SJCRH30 (cell line): ENCODE measurements at regions not wholly inside any gene's neighbourhood (a gene's known extent, or its start where the extent isn't known, plus 50 kb on each side); places are given as distances from the start of the nearest gene placed in this dataset.

Experiments used
- DNase-seq, 2 experiments: peaks; one replicate each; pipeline ENCODE4 v3.0.0-alpha.2; 2015 to 2020
- H3K27ac ChIP-seq: fragments of 250-450 bp; sonication (Bioruptor Pico); 2 replicates; pipeline ENCODE4 v1.5.1; 2020; ENCODE audit warnings: mild to moderate bottlenecking, moderate library complexity
- H3K27me3 ChIP-seq: fragments of 250-450 bp; sonication (Bioruptor Pico); 2 replicates; pipeline ENCODE4 v1.5.1; 2020; ENCODE audit warnings: mild to moderate bottlenecking, moderate library complexity
- H3K36me3 ChIP-seq: fragments of 250-450 bp; sonication (Bioruptor Pico); 2 replicates; pipeline ENCODE4 v1.5.1; 2020; ENCODE audit warnings: mild to moderate bottlenecking, moderate library complexity
- H3K4me1 ChIP-seq: fragments of 250-450 bp; sonication (Bioruptor Pico); 2 replicates; pipeline ENCODE4 v1.5.1; 2020; ENCODE audit warnings: mild to moderate bottlenecking, moderate library complexity
- H3K4me3 ChIP-seq: fragments of 250-450 bp; sonication (Bioruptor Pico); 2 replicates; pipeline ENCODE4 v1.5.1; 2020; ENCODE audit warnings: mild to moderate bottlenecking, moderate library complexity
- H3K9me3 ChIP-seq: fragments of 250-450 bp; sonication (Bioruptor Pico); replicated peaks from 2 replicates; pipeline ENCODE4 v1.5.1; 2020; ENCODE audit warnings: mild to moderate bottlenecking, moderate library complexity

GRCh38 chr14:85963486-85963885, 433.5 kb downstream of the FLRT2 start:
- no peaks in the 10 kb centered on the region for H3K9me3 ChIP-seq
- H3K27ac ChIP-seq = no peak overlapping the region
- H3K4me3 ChIP-seq = no peak overlapping the region
- H3K4me1 ChIP-seq = no peaks in the 10 kb centered on the region
- no peaks in the 10 kb centered on the region for H3K27me3 ChIP-seq
- no peak for DNase-seq
- H3K36me3 ChIP-seq = no peaks in the 10 kb centered on the region

GRCh38 chr14:85960756-85961155, 430.8 kb downstream of the FLRT2 start:
- no peaks in the 10 kb centered on the region for H3K4me1 ChIP-seq
- DNase-seq = peak in 1 of 2 experiments; percentile 1
- no peak overlapping the region for H3K27ac ChIP-seq
- no peaks in the 10 kb centered on the region for H3K9me3 ChIP-seq
- no peaks in the 10 kb centered on the region for H3K27me3 ChIP-seq
- no peaks in the 10 kb centered on the region for H3K36me3 ChIP-seq
- no peak overlapping the region for H3K4me3 ChIP-seq

GRCh38 chr14:85959063-85959462, 429.1 kb downstream of the FLRT2 start:
- no peak overlapping the region for H3K4me3 ChIP-seq

GRCh38 chr14:85958069-85958468, 428.1 kb downstream of the FLRT2 start:
- Histone ChIP-seq H3K36me3 (no peaks in the 10 kb centered on the region), H3K27ac (no peak overlapping the region), H3K27me3 (no peaks in the 10 kb centered on the region), H3K9me3 (no peaks in the 10 kb centered on the region), H3K4me1 (no peaks in the 10 kb centered on the region), H3K4me3 (no peak overlapping the region)
- DNase-seq = no peak

More at GRCh38 chr14:85959063-85959462, 429.1 kb downstream of the FLRT2 start:
- Histone ChIP-seq H3K36me3 (no peaks in the 10 kb centered on the region), H3K27ac (no peak overlapping the region), H3K27me3 (no peaks in the 10 kb centered on the region), H3K9me3 (no peaks in the 10 kb centered on the region), H3K4me1 (no peaks in the 10 kb centered on the region)
- no peak for DNase-seq

- H3K9me3 ChIP-seq = no peaks in the 10 kb centered on the region
- H3K27ac ChIP-seq = no peak overlapping the region
- DNase-seq = no peak
Measured at GRCh38 chr14:85953265-85953664, 423.3 kb downstream of the FLRT2 start.

GRCh38 chr14:85948153-85948552, 418.2 kb downstream of the FLRT2 start:
- Histone ChIP-seq H3K4me1 (no peaks in the 10 kb centered on the region), H3K36me3 (no peaks in the 10 kb centered on the region), H3K9me3 (no peaks in the 10 kb centered on the region), H3K4me3 (no peak overlapping the region), H3K27ac (no peak overlapping the region), H3K27me3 (no peaks in the 10 kb centered on the region)
- no peak for DNase-seq

More at GRCh38 chr14:85953265-85953664, 423.3 kb downstream of the FLRT2 start:
- no peak overlapping the region for H3K4me3 ChIP-seq
- H3K4me1 ChIP-seq = no peaks in the 10 kb centered on the region
- no peaks in the 10 kb centered on the region for H3K27me3 ChIP-seq
- no peaks in the 10 kb centered on the region for H3K36me3 ChIP-seq

- Histone ChIP-seq H3K4me1 (no peaks in the 10 kb centered on the region), H3K27ac (no peak overlapping the region), H3K36me3 (no peaks in the 10 kb centered on the region), H3K4me3 (no peak overlapping the region), H3K9me3 (no peaks in the 10 kb centered on the region), H3K27me3 (no peaks in the 10 kb centered on the region)
- DNase-seq = no peak
Measured at GRCh38 chr14:85947461-85948139, 417.7 kb downstream of the FLRT2 start.

GRCh38 chr14:85943192-85943591, 413.2 kb downstream of the FLRT2 start:
- Histone ChIP-seq H3K4me1 (no peaks in the 10 kb centered on the region), H3K36me3 (no peaks in the 10 kb centered on the region), H3K4me3 (no peak overlapping the region), H3K9me3 (no peaks in the 10 kb centered on the region), H3K27ac (no peak overlapping the region), H3K27me3 (no peaks in the 10 kb centered on the region)
- no peak for DNase-seq

- DNase-seq = no peak
- Histone ChIP-seq H3K4me3 (peak overlapping the region; percentile 62), H3K27me3 (no peaks in the 10 kb centered on the region), H3K36me3 (no peaks in the 10 kb centered on the region), H3K4me1 (no peaks in the 10 kb centered on the region), H3K27ac (peak overlapping the region; percentile 53; the same call in 1 of the 2 replicates), H3K9me3 (no peaks in the 10 kb centered on the region)
Measured at GRCh38 chr14:85934886-85935254, 404.9 kb downstream of the FLRT2 start.

- no peaks in the 10 kb centered on the region for H3K9me3 ChIP-seq
- no peaks in the 10 kb centered on the region for H3K27me3 ChIP-seq
- peak overlapping the region; percentile 53; the same call in 1 of the 2 replicates for H3K27ac ChIP-seq
- H3K4me1 ChIP-seq = no peaks in the 10 kb centered on the region
- peak overlapping the region; percentile 62 for H3K4me3 ChIP-seq
- no peaks in the 10 kb centered on the region for H3K36me3 ChIP-seq
- peak; percentile 49 to 82 for DNase-seq
Measured at GRCh38 chr14:85934123-85934885, 404.4 kb downstream of the FLRT2 start.

- no peaks in the 10 kb centered on the region for H3K27me3 ChIP-seq
- no peak overlapping the region for H3K4me3 ChIP-seq
- H3K4me1 ChIP-seq = no peaks in the 10 kb centered on the region
- no peaks in the 10 kb centered on the region for H3K9me3 ChIP-seq
- peak in 1 of 2 experiments; percentile 6 for DNase-seq
- no peaks in the 10 kb centered on the region for H3K36me3 ChIP-seq
- no peak overlapping the region for H3K27ac ChIP-seq
Measured at GRCh38 chr14:85921241-85921640, 391.3 kb downstream of the FLRT2 start.

GRCh38 chr14:85917716-85918115, 387.8 kb downstream of the FLRT2 start:
- DNase-seq = no peak
- Histone ChIP-seq H3K4me1 (no peaks in the 10 kb centered on the region), H3K4me3 (no peak overlapping the region), H3K27me3 (no peaks in the 10 kb centered on the region), H3K9me3 (no peaks in the 10 kb centered on the region), H3K36me3 (no peaks in the 10 kb centered on the region), H3K27ac (no peak overlapping the region)

- no peak overlapping the region for H3K27ac ChIP-seq
- no peaks in the 10 kb centered on the region for H3K9me3 ChIP-seq
- no peaks in the 10 kb centered on the region for H3K36me3 ChIP-seq
- H3K4me1 ChIP-seq = no peaks in the 10 kb centered on the region
- H3K4me3 ChIP-seq = no peak overlapping the region
- H3K27me3 ChIP-seq = no peaks in the 10 kb centered on the region
- no peak for DNase-seq
Measured at GRCh38 chr14:85915711-85916110, 385.8 kb downstream of the FLRT2 start.

- H3K27ac ChIP-seq = no peak overlapping the region
- H3K4me1 ChIP-seq = no peaks in the 10 kb centered on the region
Measured at GRCh38 chr14:85912141-85912540, 382.2 kb downstream of the FLRT2 start.

GRCh38 chr14:85911044-85911443, 381.1 kb downstream of the FLRT2 start:
- Histone ChIP-seq H3K4me1 (no peaks in the 10 kb centered on the region), H3K4me3 (no peak overlapping the region), H3K36me3 (no peaks in the 10 kb centered on the region), H3K27me3 (no peaks in the 10 kb centered on the region), H3K27ac (no peak overlapping the region), H3K9me3 (no peaks in the 10 kb centered on the region)
- DNase-seq = peak in 1 of 2 experiments; percentile 12

More at GRCh38 chr14:85912141-85912540, 382.2 kb downstream of the FLRT2 start:
- Histone ChIP-seq H3K9me3 (no peaks in the 10 kb centered on the region), H3K27me3 (no peaks in the 10 kb centered on the region), H3K36me3 (no peaks in the 10 kb centered on the region), H3K4me3 (no peak overlapping the region)
- DNase-seq = no peak
